GM12878 (cell line): ENCODE measurements at regions not wholly inside any gene's neighbourhood (a gene's known extent, or its start where the extent isn't known, plus 50 kb on each side); places are given as distances from the start of the nearest gene placed in this dataset.

ENCODE experiments used
- ATAC-seq: fragments of 200-7000 bp; cut with Tn5 transposase; 3 replicates; pipeline ENCODE4 v1.9.1; 2020; ENCODE audit warnings: mild to moderate bottlenecking, moderate library complexity
- BruUV-seq: library from RNA; stranded (reverse); fragments of 400-500 nt; replicated peaks from 2 replicates; lab custom pipeline; 2021; lab: Mats Ljungman, UMichigan
- CTCF ChIA-PET: fragments of 300-600 bp; sonication (Branson Sonifier 250); formaldehyde crosslinking; extraction: SDS; loops from one replicate; lab custom pipeline; 2021; ENCODE audit warnings: inconsistent platforms; lab: Yijun Ruan, JAX
- POLR2A ChIA-PET: fragments of 350-600 bp; formaldehyde crosslinking; extraction: SDS; loops from one replicate; lab custom pipeline; 2021; ENCODE audit warnings: inconsistent platforms; lab: Charles Lee
- RAD21 ChIA-PET: fragments of 300-600 bp; sonication (Branson Sonifier 250); formaldehyde crosslinking; loops from one replicate; lab custom pipeline; 2023; ENCODE audit warnings: antibody characterized with exemption; ENCODE audit not compliant: unreplicated experiment; lab: Charles Lee
- SMC1A ChIA-PET: fragments of 300-600 bp; sonication (Branson Sonifier 250); formaldehyde crosslinking; loops from one replicate; lab custom pipeline; 2023; ENCODE audit not compliant: unreplicated experiment, uncharacterized antibody; lab: Charles Lee
- DNase-seq: peaks from one replicate; pipeline ENCODE4 v3.0.0-alpha.2; 2011; ENCODE audit warnings: low read depth, low spot score
- FAIRE-seq: peaks from 3 replicates; lab custom pipeline; 2011; peaks lifted over from hg19 to GRCh38; lab: Jason Lieb, UNC
- H2AFZ ChIP-seq: 2 replicates; pipeline ENCODE4 v1.6.0; 2011; ENCODE audit warnings: low read depth, low read length, control low read depth; ENCODE audit not compliant: control insufficient read depth
- H3K27ac ChIP-seq: 2 replicates; pipeline ENCODE4 v1.5.1; 2011; ENCODE audit warnings: control low read depth; ENCODE audit not compliant: control insufficient read depth, insufficient read depth
- H3K27me3 ChIP-seq, 2 experiments: replicated peaks in 1 of 2; 2 replicates each; pipeline versions ENCODE4 v1.6.0 to v1.6.1; 2011; ENCODE audit warnings: low read length in 1 of 2; ENCODE audit not compliant: control insufficient read depth in 2 of 2, insufficient read depth in 2 of 2
- H3K36me3 ChIP-seq, 2 experiments: 2 replicates each; pipeline ENCODE4 v1.5.1; 2011; ENCODE audit warnings: low read length in 1 of 2; ENCODE audit not compliant: control insufficient read depth in 2 of 2, insufficient read depth in 2 of 2
- H3K4me1 ChIP-seq: 2 replicates; pipeline ENCODE4 v1.6.1; 2011; ENCODE audit warnings: mild to moderate bottlenecking, low read length, moderate library complexity, mixed read lengths; ENCODE audit not compliant: control insufficient read depth, insufficient read depth
- H3K4me2 ChIP-seq: 2 replicates; pipeline ENCODE4 v1.6.0; 2011; ENCODE audit warnings: control low read depth; ENCODE audit not compliant: control insufficient read depth, insufficient read depth
- H3K4me3 ChIP-seq: fragments of 200-600 bp; sonication (generic); 2 replicates; pipeline ENCODE4 v1.5.1; 2016
- H3K79me2 ChIP-seq: 2 replicates; pipeline ENCODE4 v1.6.0; 2011; ENCODE audit warnings: low read length; ENCODE audit not compliant: control insufficient read depth, insufficient read depth
- H3K9ac ChIP-seq: 2 replicates; pipeline ENCODE4 v1.8.0; 2011; ENCODE audit warnings: low read length, control low read depth, mixed read lengths; ENCODE audit not compliant: control insufficient read depth, insufficient read depth
- H3K9me3 ChIP-seq: replicated peaks from 3 replicates; pipeline ENCODE4 v1.5.1; 2011; ENCODE audit warnings: mild to moderate bottlenecking, low read length; ENCODE audit not compliant: control insufficient read depth, insufficient read depth
- H4K20me1 ChIP-seq: 2 replicates; pipeline ENCODE4 v1.6.0; 2011; ENCODE audit not compliant: control insufficient read depth, insufficient read depth
- BMI1 ChIP-seq: fragments of 450-650 bp; IDR thresholded peaks from 2 replicates; pipeline ENCODE4 v1.6.1; 2016; ENCODE audit warnings: mild to moderate bottlenecking, moderate library complexity, borderline replicate concordance
- CHD1 ChIP-seq: IDR thresholded peaks from 2 replicates; pipeline ENCODE4 v1.6.1; 2012; ENCODE audit warnings: low read depth, low read length, improper control_type of control experiment
- RCOR1 ChIP-seq: conservative IDR thresholded peaks from 2 replicates; pipeline ENCODE4 v1.6.1; 2012; ENCODE audit warnings: low read depth, low read length, improper control_type of control experiment
- ZNF207 ChIP-seq: fragments of 450-650 bp; IDR thresholded peaks from 2 replicates; pipeline ENCODE4 v1.6.1; 2014; ENCODE audit warnings: antibody characterized with exemption, mild to moderate bottlenecking, borderline replicate concordance
- WGBS: methylation state at CpG from one replicate; pipeline ENCODE4 v1.1.6; 2016; ENCODE audit warnings: low lambda C conversion rate; ENCODE audit not compliant: insufficient replicate concordance, insufficient coverage; ENCODE audit errors: missing lambda C conversion rate; 5-methylcytosine and 5-hydroxymethylcytosine counted together
- in situ Hi-C: fragments of 300-500 bp; cut with MboI; formaldehyde crosslinking; loops from 9 replicates; pipeline ENCODE4 v1.14.3; 2018; ENCODE audit warnings: mixed read lengths
- intact Hi-C: fragments of 100-400 bp; cut with micrococcal nuclease; formaldehyde crosslinking; loops from one replicate; pipeline ENCODE4 v1.14.2; 2022; ENCODE audit not compliant: unreplicated experiment
- TF ChIP-seq, protein P1 (sequence below): IDR thresholded peaks from 2 replicates; pipeline ENCODE4 v1.6.1; 2012; ENCODE audit warnings: low read length, inconsistent platforms
- TF ChIP-seq, protein P2 (sequence below): fragments of 150-350 bp; IDR thresholded peaks from 2 replicates; pipeline ENCODE4 v1.6.1; 2016; ENCODE audit warnings: low read depth, low read length

DNA sequence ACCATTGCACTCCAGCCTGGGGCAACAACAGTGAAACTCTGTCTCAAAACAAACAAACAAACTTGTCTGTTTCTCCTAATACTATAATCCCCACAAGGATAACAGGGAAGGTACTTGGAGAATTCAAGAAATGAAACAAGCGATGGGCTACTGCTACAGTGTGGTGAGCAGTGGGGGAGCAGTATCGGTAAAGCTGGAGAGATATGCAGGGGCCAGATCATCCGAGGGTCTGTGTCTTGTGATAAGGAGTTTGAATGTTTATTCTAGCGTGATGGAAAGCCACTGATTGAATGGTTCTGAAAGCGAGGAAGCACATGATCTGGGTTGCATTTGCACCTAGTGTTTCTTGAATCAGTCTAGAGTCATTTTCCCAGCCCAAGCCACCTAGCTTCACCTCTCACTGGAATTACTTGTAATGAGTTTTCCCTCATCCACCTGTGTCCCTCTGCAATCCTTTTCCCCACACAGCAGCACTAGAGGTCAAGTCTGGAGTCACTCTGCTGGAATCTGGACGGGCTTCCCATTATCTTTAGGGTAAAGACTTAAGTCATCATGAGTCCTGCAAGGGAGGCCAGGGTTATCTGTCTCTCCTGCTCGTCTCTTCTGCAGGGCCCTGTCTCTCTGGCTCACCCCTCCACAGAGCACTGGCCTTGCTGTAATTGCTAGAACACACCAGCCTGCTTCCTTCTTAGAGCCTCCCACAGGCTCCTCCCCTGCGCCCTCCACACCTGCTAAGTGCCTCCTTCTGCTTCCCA, 162.3 kb downstream of the KLF5 start:
- TF ChIP-seq CHD1 (no peak), RCOR1 (no peak), ZNF207 (no peak), BMI1 (no peak)
- TF ChIP-seq, protein P1, sequence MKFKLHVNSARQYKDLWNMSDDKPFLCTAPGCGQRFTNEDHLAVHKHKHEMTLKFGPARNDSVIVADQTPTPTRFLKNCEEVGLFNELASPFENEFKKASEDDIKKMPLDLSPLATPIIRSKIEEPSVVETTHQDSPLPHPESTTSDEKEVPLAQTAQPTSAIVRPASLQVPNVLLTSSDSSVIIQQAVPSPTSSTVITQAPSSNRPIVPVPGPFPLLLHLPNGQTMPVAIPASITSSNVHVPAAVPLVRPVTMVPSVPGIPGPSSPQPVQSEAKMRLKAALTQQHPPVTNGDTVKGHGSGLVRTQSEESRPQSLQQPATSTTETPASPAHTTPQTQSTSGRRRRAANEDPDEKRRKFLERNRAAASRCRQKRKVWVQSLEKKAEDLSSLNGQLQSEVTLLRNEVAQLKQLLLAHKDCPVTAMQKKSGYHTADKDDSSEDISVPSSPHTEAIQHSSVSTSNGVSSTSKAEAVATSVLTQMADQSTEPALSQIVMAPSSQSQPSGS = no peak
- TF ChIP-seq, protein P2, sequence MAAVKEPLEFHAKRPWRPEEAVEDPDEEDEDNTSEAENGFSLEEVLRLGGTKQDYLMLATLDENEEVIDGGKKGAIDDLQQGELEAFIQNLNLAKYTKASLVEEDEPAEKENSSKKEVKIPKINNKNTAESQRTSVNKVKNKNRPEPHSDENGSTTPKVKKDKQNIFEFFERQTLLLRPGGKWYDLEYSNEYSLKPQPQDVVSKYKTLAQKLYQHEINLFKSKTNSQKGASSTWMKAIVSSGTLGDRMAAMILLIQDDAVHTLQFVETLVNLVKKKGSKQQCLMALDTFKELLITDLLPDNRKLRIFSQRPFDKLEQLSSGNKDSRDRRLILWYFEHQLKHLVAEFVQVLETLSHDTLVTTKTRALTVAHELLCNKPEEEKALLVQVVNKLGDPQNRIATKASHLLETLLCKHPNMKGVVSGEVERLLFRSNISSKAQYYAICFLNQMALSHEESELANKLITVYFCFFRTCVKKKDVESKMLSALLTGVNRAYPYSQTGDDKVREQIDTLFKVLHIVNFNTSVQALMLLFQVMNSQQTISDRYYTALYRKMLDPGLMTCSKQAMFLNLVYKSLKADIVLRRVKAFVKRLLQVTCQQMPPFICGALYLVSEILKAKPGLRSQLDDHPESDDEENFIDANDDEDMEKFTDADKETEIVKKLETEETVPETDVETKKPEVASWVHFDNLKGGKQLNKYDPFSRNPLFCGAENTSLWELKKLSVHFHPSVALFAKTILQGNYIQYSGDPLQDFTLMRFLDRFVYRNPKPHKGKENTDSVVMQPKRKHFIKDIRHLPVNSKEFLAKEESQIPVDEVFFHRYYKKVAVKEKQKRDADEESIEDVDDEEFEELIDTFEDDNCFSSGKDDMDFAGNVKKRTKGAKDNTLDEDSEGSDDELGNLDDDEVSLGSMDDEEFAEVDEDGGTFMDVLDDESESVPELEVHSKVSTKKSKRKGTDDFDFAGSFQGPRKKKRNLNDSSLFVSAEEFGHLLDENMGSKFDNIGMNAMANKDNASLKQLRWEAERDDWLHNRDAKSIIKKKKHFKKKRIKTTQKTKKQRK = no peak
- RAD21 ChIA-PET = no interaction called here
- H3K36me3 ChIP-seq = no peaks in the 10 kb centered on the region
- H2AFZ ChIP-seq = no peak overlapping the region
- no peak overlapping the region for H3K9ac ChIP-seq
- intact Hi-C loops = loop anchor here (10.0 kb wide), 1 partner anchor 484 kb away; no protein-coding TSS in a partner anchor
- FAIRE-seq (no peak), DNase-seq (no peak), ATAC-seq (no peak)
- POLR2A ChIA-PET = no interaction called here
- H3K27me3 ChIP-seq = no peaks in the 10 kb centered on the region; a peak in 1 of 4 replicates
- 26% methylated on average over 8 of the region's 8 CpGs for WGBS
- no peaks in the 10 kb centered on the region for H3K9me3 ChIP-seq
- no peak overlapping the region for H3K4me3 ChIP-seq
- in situ Hi-C loops = no loop called here
- CTCF ChIA-PET = no interaction called here
- H4K20me1 ChIP-seq = no peaks in the 10 kb centered on the region
- SMC1A ChIA-PET = no interaction called here
- BruUV-seq = no TSS peak
- peaks cover 5% of the 10 kb centered on the region for H3K4me1 ChIP-seq
- no peaks in the 10 kb centered on the region for H3K79me2 ChIP-seq
- H3K4me2 ChIP-seq = no peak overlapping the region
- H3K27ac ChIP-seq = no peak overlapping the region
